Neuronal stem cell (in vitro differentiated cells): ENCODE measurements at regions not wholly inside any gene's neighbourhood (a gene's known extent, or its start where the extent isn't known, plus 50 kb on each side); places are given as distances from the start of the nearest gene placed in this dataset.

ENCODE experiments used
- DNase-seq: peaks from one replicate; pipeline ENCODE4 v3.0.0-alpha.2; 2013; ENCODE audit warnings: low spot score
- H2AFZ ChIP-seq: one replicate; pipeline ENCODE4 v1.6.1; 2013; ENCODE audit warnings: mild to moderate bottlenecking, low read length, inconsistent platforms
- H2AK5ac ChIP-seq: 2 replicates; pipeline ENCODE4 v1.6.1; 2013; ENCODE audit warnings: low read depth, mild to moderate bottlenecking, inconsistent platforms, low read length, moderate library complexity, mixed read lengths
- H2BK120ac ChIP-seq: 2 replicates; pipeline ENCODE4 v1.6.1; 2013; ENCODE audit warnings: low read depth, mild to moderate bottlenecking, inconsistent platforms, low read length, moderate library complexity, mixed read lengths
- H2BK12ac ChIP-seq: one replicate; pipeline ENCODE4 v1.6.1; 2013; ENCODE audit warnings: low read length, inconsistent platforms
- H2BK15ac ChIP-seq: 2 replicates; pipeline ENCODE4 v1.6.1; 2013; ENCODE audit warnings: mild to moderate bottlenecking, low read length, inconsistent platforms, mixed read lengths
- H2BK5ac ChIP-seq: one replicate; pipeline ENCODE4 v1.6.1; 2013; ENCODE audit warnings: inconsistent platforms, mild to moderate bottlenecking, low read length, moderate library complexity
- H3K14ac ChIP-seq: one replicate; pipeline ENCODE4 v1.6.1; 2013; ENCODE audit warnings: low read length, inconsistent platforms
- H3K18ac ChIP-seq: 2 replicates; pipeline ENCODE4 v1.6.1; 2013; ENCODE audit warnings: low read length, inconsistent platforms
- H3K23ac ChIP-seq: 2 replicates; pipeline ENCODE4 v1.6.1; 2013; ENCODE audit warnings: low read depth, mild to moderate bottlenecking, mixed read lengths, low read length, inconsistent platforms; ENCODE audit not compliant: poor library complexity
- H3K27ac ChIP-seq: replicated peaks from 3 replicates; pipeline ENCODE4 v1.5.1; 2013; ENCODE audit warnings: low read length, inconsistent platforms
- H3K27me3 ChIP-seq, 3 experiments: 2 replicates each; pipeline ENCODE4 v1.6.1; 2013; ENCODE audit warnings: low read length in 3 of 3, mild to moderate bottlenecking in 2 of 3, inconsistent platforms in 1 of 3, low read depth in 1 of 3, mixed read lengths in 1 of 3, moderate library complexity in 1 of 3; ENCODE audit not compliant: control insufficient read depth in 3 of 3, insufficient read depth in 3 of 3
- H3K36me3 ChIP-seq, 2 donors: replicated peaks in 1 of 2; 2 replicates each; pipeline ENCODE4 v1.6.1; 2013; ENCODE audit warnings: low read length in 2 of 2; ENCODE audit not compliant: control insufficient read depth in 2 of 2, insufficient read depth in 2 of 2
- H3K4ac ChIP-seq: 2 replicates; pipeline ENCODE4 v1.6.1; 2013; ENCODE audit warnings: inconsistent platforms, mild to moderate bottlenecking, low read length, moderate library complexity
- H3K4me1 ChIP-seq, 2 donors: 1 replicate in 1 of 2; 2 replicates in 1 of 2; pipeline ENCODE4 v1.6.1; 2013; ENCODE audit warnings: low read length in 2 of 2, low read depth in 1 of 2; ENCODE audit not compliant: control insufficient read depth in 2 of 2, insufficient read depth in 1 of 2
- H3K4me2 ChIP-seq: one replicate; pipeline ENCODE4 v1.6.1; 2013; ENCODE audit warnings: mild to moderate bottlenecking, low read length, inconsistent platforms; ENCODE audit not compliant: insufficient read depth, poor library complexity, severe bottlenecking
- H3K4me3 ChIP-seq, 2 donors: 2 replicates each; pipeline ENCODE4 v1.5.1; 2013; ENCODE audit warnings: low read length in 2 of 2, mild to moderate bottlenecking in 2 of 2, inconsistent platforms in 1 of 2, moderate library complexity in 1 of 2
- H3K79me1 ChIP-seq: one replicate; pipeline ENCODE4 v1.6.1; 2013; ENCODE audit warnings: low read depth, mild to moderate bottlenecking, inconsistent platforms, low read length, moderate library complexity
- H3K9ac ChIP-seq: one replicate; pipeline ENCODE4 v1.6.1; 2013; ENCODE audit warnings: mild to moderate bottlenecking, low read depth, low read length, inconsistent platforms; ENCODE audit not compliant: poor library complexity
- H3K9me3 ChIP-seq, 2 donors: replicated peaks in 1 of 2; 2 replicates each; pipeline versions ENCODE3 to v1.6.1; 2013; ENCODE audit warnings: low read length in 2 of 2, mild to moderate bottlenecking in 2 of 2, inconsistent platforms in 1 of 2, low read depth in 1 of 2, mixed read lengths in 1 of 2, moderate library complexity in 1 of 2; ENCODE audit not compliant: control insufficient read depth in 2 of 2, insufficient read depth in 1 of 2
- H4K8ac ChIP-seq: one replicate; pipeline ENCODE4 v1.6.1; 2013; ENCODE audit warnings: low read depth, mild to moderate bottlenecking, inconsistent platforms, low read length, moderate library complexity
- H4K91ac ChIP-seq: one replicate; pipeline ENCODE4 v1.6.1; 2013; ENCODE audit warnings: low read length, low read depth, mild to moderate bottlenecking, inconsistent platforms; ENCODE audit not compliant: poor library complexity
- WGBS, 2 donors: extraction: QIAGEN DNeasy Blood & Tissue Kit; methylation state at CpG; one replicate each; pipeline ENCODE4 v1.1.7; 2013; ENCODE audit warnings: missing lambda C conversion rate in 2 of 2, mixed read lengths in 1 of 2; ENCODE audit not compliant: insufficient read length in 2 of 2, insufficient replicate concordance in 1 of 2; ENCODE audit errors: extremely low coverage in 2 of 2; 5-methylcytosine and 5-hydroxymethylcytosine counted together

DNA sequence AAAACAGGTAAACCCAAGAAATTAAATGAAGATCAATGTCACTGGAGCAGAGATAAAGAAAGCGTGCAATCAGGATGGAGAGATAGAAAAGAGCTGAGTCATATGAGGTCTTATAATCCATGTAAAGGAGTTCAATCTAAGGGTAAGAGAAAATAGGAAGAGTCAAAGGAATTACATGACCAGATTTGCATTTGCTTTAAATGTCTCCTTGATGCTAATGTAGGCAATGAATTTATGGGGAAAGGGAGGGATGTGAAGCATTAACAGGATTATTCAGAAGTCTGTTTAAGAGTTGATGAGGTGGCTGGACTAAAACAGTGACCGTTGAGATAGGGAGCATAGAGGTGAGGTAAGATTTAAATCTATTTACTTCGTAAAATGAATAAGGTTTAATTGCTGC lies 623.1 kb downstream of the MBD2 start:
- Histone ChIP-seq H2BK5ac (no peak overlapping the region), H4K91ac (no peak overlapping the region), H3K27me3 (no peaks in the 10 kb centered on the region), H3K4me1 (no peaks in the 10 kb centered on the region), H2BK15ac (no peak overlapping the region), H2AFZ (no peak overlapping the region), H3K27ac (no peak overlapping the region), H3K14ac (no peak overlapping the region), H3K4ac (no peak overlapping the region), H3K79me1 (no peaks in the 10 kb centered on the region), H3K4me3 (no peak overlapping the region), H3K4me2 (no peak overlapping the region), H3K9me3 (no peaks in the 10 kb centered on the region), H4K8ac (no peak overlapping the region), H3K36me3 (no peaks in the 10 kb centered on the region), H2AK5ac (no peak overlapping the region), H3K9ac (no peak overlapping the region), H3K23ac (no peak overlapping the region), H2BK12ac (no peak overlapping the region), H3K18ac (no peak overlapping the region), H2BK120ac (no peak overlapping the region)
- WGBS, 2 donors = no CpG with 5 or more reads among the region's 3 CpGs
- no peak for DNase-seq

DNA sequence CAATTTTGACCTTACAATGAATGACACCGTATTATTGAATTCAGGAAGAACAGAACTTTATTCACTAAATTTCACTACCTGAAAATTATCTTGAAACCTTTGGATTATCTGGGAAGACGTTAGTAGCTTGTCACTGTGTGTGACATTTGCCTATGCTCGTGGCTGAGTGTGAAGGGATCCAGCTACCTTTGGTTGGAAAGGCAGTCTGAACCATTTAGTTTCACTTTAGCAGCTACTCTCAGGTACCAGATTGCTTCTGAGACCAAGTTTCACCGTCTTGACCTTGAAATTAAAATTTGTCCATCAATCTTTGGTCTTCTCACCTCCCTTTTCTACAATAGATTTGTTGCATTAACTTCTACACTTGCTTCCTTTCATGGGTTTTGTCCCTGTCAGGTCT lies 637.5 kb downstream of the MBD2 start:
- H2BK5ac ChIP-seq = no peak overlapping the region
- no peak overlapping the region for H3K18ac ChIP-seq
- H3K4me1 ChIP-seq = no peaks in the 10 kb centered on the region
- H3K9ac ChIP-seq = no peak overlapping the region
- H2BK120ac ChIP-seq = no peak overlapping the region
- no peak overlapping the region for H3K4me2 ChIP-seq
- no peaks in the 10 kb centered on the region for H3K27me3 ChIP-seq
- no peaks in the 10 kb centered on the region for H3K79me1 ChIP-seq
- no peak overlapping the region for H3K4me3 ChIP-seq
- H3K9me3 ChIP-seq = no peaks in the 10 kb centered on the region
- H3K27ac ChIP-seq = no peak overlapping the region
- H4K91ac ChIP-seq = no peak overlapping the region
- H4K8ac ChIP-seq = no peak overlapping the region
- H2BK15ac ChIP-seq = no peak overlapping the region
- H3K36me3 ChIP-seq = no peaks in the 10 kb centered on the region
- DNase-seq = no peak
- H3K14ac ChIP-seq = no peak overlapping the region
- no peak overlapping the region for H2AK5ac ChIP-seq
- no peak overlapping the region for H2BK12ac ChIP-seq
- H2AFZ ChIP-seq = no peak overlapping the region
- H3K4ac ChIP-seq = no peak overlapping the region
- H3K23ac ChIP-seq = no peak overlapping the region
- no CpG with 5 or more reads among the region's 4 CpGs for WGBS, 2 donors
